Endothelial cell of umbilical vein (primary cell): ENCODE measurements at regions not wholly inside any gene's neighbourhood (a gene's known extent, or its start where the extent isn't known, plus 50 kb on each side); places are given as distances from the start of the nearest gene placed in this dataset.

Experiments
- BruUV-seq: library from RNA; stranded (reverse); fragments of 400-500 nt; replicated peaks from 2 replicates; lab custom pipeline; 2021; lab: Mats Ljungman, UMichigan
- CTCF ChIA-PET: fragments of 300-600, 350-600 bp; sonication (Branson Sonifier 250); formaldehyde crosslinking; loops from one replicate; lab custom pipeline; 2021; ENCODE audit warnings: antibody characterized with exemption, inconsistent platforms; lab: Charles Lee
- POLR2A ChIA-PET: fragments of 300-600, 350-600 bp; sonication (Branson Sonifier 250); formaldehyde crosslinking; loops from one replicate; lab custom pipeline; 2021; ENCODE audit warnings: antibody characterized with exemption, inconsistent platforms; lab: Charles Lee
- DNase-seq: peaks from one replicate; pipeline ENCODE4 v3.0.0-alpha.2; 2011; ENCODE audit warnings: low read depth, low spot score
- FAIRE-seq: peaks from 2 replicates; lab custom pipeline; 2011; peaks lifted over from hg19 to GRCh38; lab: Jason Lieb, UNC
- H2AFZ ChIP-seq: 2 replicates; pipeline ENCODE4 v1.6.0; 2012; ENCODE audit warnings: low read depth, low read length, control low read depth, inconsistent platforms
- H3K27ac ChIP-seq: 2 replicates; pipeline ENCODE4 v1.5.1; 2011; ENCODE audit warnings: low read depth, mild to moderate bottlenecking, control low read depth, low read length, moderate library complexity; ENCODE audit not compliant: insufficient read depth
- H3K27me3 ChIP-seq, 2 experiments: 2 replicates each; pipeline versions ENCODE4 v1.6.0 to v1.6.1; 2011; ENCODE audit warnings: low read length in 2 of 2, mixed read lengths in 1 of 2; ENCODE audit not compliant: control insufficient read depth in 2 of 2, insufficient read depth in 2 of 2
- H3K36me3 ChIP-seq, 2 experiments: 2 replicates in 1 of 2; 3 replicates in 1 of 2; pipeline ENCODE4 v1.5.1; 2011; ENCODE audit warnings: low read length in 2 of 2, mild to moderate bottlenecking in 1 of 2, moderate library complexity in 1 of 2; ENCODE audit not compliant: control insufficient read depth in 2 of 2, insufficient read depth in 2 of 2; ENCODE audit errors: extremely low read depth in 1 of 2
- H3K4me1 ChIP-seq: 3 replicates; pipeline ENCODE4 v1.5.1; 2011; ENCODE audit warnings: mild to moderate bottlenecking, low read length; ENCODE audit not compliant: control insufficient read depth, insufficient read depth; ENCODE audit errors: extremely low read depth
- H3K4me2 ChIP-seq: 2 replicates; pipeline ENCODE4 v1.6.1; 2011; ENCODE audit warnings: low read length, control low read depth, mixed read lengths; ENCODE audit not compliant: insufficient read depth
- H3K4me3 ChIP-seq, 3 experiments: fragments of 200-600 bp in 1 of 3; sonication (generic), shearing (Covaris generic) in 1 of 3; replicated peaks in 1 of 3; 2 replicates each; pipeline ENCODE4 v1.5.1; 2011 to 2016; ENCODE audit warnings: control low read depth in 3 of 3, low read length in 3 of 3, mild to moderate bottlenecking in 2 of 3, inconsistent platforms in 1 of 3, low read depth in 1 of 3, moderate library complexity in 1 of 3; ENCODE audit not compliant: insufficient read depth in 1 of 3
- H3K79me2 ChIP-seq: 2 replicates; pipeline ENCODE4 v1.6.0; 2012; ENCODE audit warnings: low read length, inconsistent platforms; ENCODE audit not compliant: control insufficient read depth, insufficient read depth
- H3K9ac ChIP-seq: replicated peaks from 2 replicates; pipeline ENCODE3; 2011; ENCODE audit warnings: low read length, control low read depth; ENCODE audit not compliant: insufficient read depth; ENCODE audit errors: extremely low read depth
- H3K9me1 ChIP-seq: replicated peaks from 3 replicates; pipeline ENCODE4 v1.6.0; 2011; ENCODE audit warnings: mild to moderate bottlenecking, low read length; ENCODE audit not compliant: control insufficient read depth, insufficient read depth; ENCODE audit errors: extremely low read depth
- H3K9me3 ChIP-seq: replicated peaks from 2 replicates; pipeline ENCODE4 v1.5.1; 2012; ENCODE audit warnings: low read length, inconsistent platforms; ENCODE audit not compliant: control insufficient read depth, insufficient read depth
- H4K20me1 ChIP-seq: replicated peaks from 2 replicates; pipeline ENCODE3; 2011; ENCODE audit warnings: mild to moderate bottlenecking, low read length; ENCODE audit not compliant: control insufficient read depth, insufficient read depth; ENCODE audit errors: extremely low read depth
- EZH2 ChIP-seq: IDR thresholded peaks from 2 replicates; pipeline ENCODE4 v1.6.1; 2012; ENCODE audit warnings: borderline replicate concordance, low read depth, mild to moderate bottlenecking, moderate library complexity, low read length, inconsistent platforms; ENCODE audit not compliant: severe bottlenecking
- FOS ChIP-seq: IDR thresholded peaks from 2 replicates; pipeline ENCODE4 v1.6.1; 2011; ENCODE audit warnings: mild to moderate bottlenecking, low read length, moderate library complexity, borderline replicate concordance; ENCODE audit not compliant: insufficient read depth
- GATA2 ChIP-seq: IDR thresholded peaks from 2 replicates; pipeline ENCODE4 v1.7.0; 2011; ENCODE audit warnings: low read depth, mild to moderate bottlenecking, moderate library complexity, mixed read lengths, low read length; ENCODE audit not compliant: insufficient read length, insufficient read depth
- JUN ChIP-seq: IDR thresholded peaks from 2 replicates; pipeline ENCODE4 v1.6.1; 2011; ENCODE audit warnings: borderline replicate concordance, low read depth; ENCODE audit not compliant: insufficient read length, insufficient read depth
- MYC ChIP-seq: IDR thresholded peaks from one replicate; pipeline ENCODE4 v1.6.1; 2011; ENCODE audit warnings: mild to moderate bottlenecking, low read depth, low read length
- POLR2A ChIP-seq: IDR thresholded peaks from 2 replicates; pipeline ENCODE4 v1.6.1; 2012; ENCODE audit warnings: low read depth, mild to moderate bottlenecking, control low read depth, low read length
- POLR2AphosphoS5 ChIP-seq: IDR thresholded peaks from 2 replicates; pipeline ENCODE4 v1.6.1; 2012; ENCODE audit warnings: low read depth, mild to moderate bottlenecking, control low read depth, low read length, moderate library complexity; ENCODE audit not compliant: insufficient read depth
- dilution Hi-C: fragments of 300-500 bp; cut with MboI; formaldehyde crosslinking; loops from one replicate; pipeline ENCODE4 v1.15.0; 2019; ENCODE audit warnings: low sequenced_read_pairs; ENCODE audit not compliant: extremely low pct_ligation_motif_present
- intact Hi-C: fragments of 100-400 bp; cut with micrococcal nuclease; formaldehyde crosslinking; loops from one replicate; pipeline ENCODE4 v1.10.0; 2022
- TF ChIP-seq, protein P1 (sequence below): IDR thresholded peaks from 2 replicates; pipeline ENCODE4 v1.6.1; 2011; ENCODE audit not compliant: insufficient read depth, insufficient read length
- TF ChIP-seq, protein P2 (sequence below), 2 donors: IDR thresholded peaks; 1 replicate in 1 of 2; 2 replicates in 1 of 2; pipeline ENCODE4 v1.5.1; 2011; ENCODE audit warnings: low read length in 2 of 2, mild to moderate bottlenecking in 2 of 2, moderate library complexity in 2 of 2, control low read depth in 1 of 2, inconsistent platforms in 1 of 2, low read depth in 1 of 2; ENCODE audit not compliant: insufficient read depth in 1 of 2; ENCODE audit errors: extremely low read depth in 1 of 2

DNA sequence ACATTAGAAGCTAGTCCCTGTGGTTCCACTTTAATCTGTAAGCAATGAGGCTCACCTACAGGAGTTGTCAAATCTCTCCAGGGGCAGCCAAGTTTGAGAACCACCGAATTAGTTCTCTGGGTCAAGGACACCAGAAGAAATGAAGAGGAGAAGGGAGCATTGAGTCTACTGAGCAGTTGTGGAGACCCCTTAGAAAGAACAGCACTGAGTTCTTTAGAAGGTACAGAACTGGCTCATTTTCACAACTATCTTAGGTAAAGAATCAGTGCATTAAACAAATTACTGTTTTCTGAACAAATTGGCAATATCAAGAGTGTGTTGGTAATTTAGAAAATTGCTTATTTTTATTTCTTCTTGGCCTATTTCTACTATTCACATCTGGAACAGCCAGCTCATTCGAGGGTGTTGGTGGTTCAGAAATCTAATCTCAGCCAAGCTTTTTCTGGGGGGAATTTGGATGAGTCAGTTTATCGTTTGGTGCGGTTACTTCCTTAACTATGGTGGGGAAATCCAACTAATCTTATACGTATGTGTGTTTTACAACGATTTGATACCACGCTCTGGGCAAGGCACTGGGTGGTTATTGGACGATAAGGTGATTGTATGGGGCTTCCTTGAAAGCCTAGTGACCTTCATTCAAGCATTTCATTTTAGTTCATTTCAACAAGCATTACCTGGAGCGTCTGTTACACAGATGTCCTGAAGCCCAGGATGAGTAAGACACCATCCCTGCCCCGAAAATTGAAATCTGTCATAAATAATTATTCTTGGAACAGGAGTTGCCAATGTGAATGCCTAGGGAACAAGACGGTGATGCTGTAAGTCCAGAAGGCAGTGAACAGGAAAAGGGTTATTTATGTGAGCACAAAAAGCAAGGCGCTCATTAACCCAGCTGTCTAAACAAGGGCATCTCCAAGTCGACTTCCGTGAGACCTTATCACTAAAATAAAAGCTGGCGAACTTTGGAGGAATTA is 52.0 kb upstream of the TMPRSS2 start:
- no peak overlapping the region for H3K27ac ChIP-seq
- intact Hi-C loops, result no loop called here

More for the DNA sequence above, 52.0 kb upstream of the TMPRSS2 start:
- H4K20me1 ChIP-seq, result no peaks in the 10 kb centered on the region
- H3K27me3 ChIP-seq, result peaks cover 0 to 3% of the 10 kb centered on the region in 2 experiments
- H3K4me1 ChIP-seq, result no peaks in the 10 kb centered on the region
- TF ChIP-seq JUN (no peak), GATA2 (no peak), MYC (no peak), FOS (no peak), EZH2 (no peak), POLR2A (no peak), POLR2AphosphoS5 (no peak)
- TF ChIP-seq, protein P1, sequence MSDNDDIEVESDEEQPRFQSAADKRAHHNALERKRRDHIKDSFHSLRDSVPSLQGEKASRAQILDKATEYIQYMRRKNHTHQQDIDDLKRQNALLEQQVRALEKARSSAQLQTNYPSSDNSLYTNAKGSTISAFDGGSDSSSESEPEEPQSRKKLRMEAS, result no peak
- TF ChIP-seq, protein P2, sequence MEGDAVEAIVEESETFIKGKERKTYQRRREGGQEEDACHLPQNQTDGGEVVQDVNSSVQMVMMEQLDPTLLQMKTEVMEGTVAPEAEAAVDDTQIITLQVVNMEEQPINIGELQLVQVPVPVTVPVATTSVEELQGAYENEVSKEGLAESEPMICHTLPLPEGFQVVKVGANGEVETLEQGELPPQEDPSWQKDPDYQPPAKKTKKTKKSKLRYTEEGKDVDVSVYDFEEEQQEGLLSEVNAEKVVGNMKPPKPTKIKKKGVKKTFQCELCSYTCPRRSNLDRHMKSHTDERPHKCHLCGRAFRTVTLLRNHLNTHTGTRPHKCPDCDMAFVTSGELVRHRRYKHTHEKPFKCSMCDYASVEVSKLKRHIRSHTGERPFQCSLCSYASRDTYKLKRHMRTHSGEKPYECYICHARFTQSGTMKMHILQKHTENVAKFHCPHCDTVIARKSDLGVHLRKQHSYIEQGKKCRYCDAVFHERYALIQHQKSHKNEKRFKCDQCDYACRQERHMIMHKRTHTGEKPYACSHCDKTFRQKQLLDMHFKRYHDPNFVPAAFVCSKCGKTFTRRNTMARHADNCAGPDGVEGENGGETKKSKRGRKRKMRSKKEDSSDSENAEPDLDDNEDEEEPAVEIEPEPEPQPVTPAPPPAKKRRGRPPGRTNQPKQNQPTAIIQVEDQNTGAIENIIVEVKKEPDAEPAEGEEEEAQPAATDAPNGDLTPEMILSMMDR (IDR thresholded peaks at IDR 0.05; ENCODE audit: extremely low read depth in 1 of 2, insufficient read depth in 1 of 2, low read depth in 1 of 2, low read length in 2 of 2), result no peak
- dilution Hi-C loops, result no loop called here
- H3K4me2 ChIP-seq, result no peak overlapping the region
- H3K9me3 ChIP-seq, result no peaks in the 10 kb centered on the region
- POLR2A ChIA-PET, result no interaction called here
- CTCF ChIA-PET, result no interaction called here
- no TSS peak for BruUV-seq
- no peak overlapping the region for H3K9ac ChIP-seq
- DNase-seq (no peak), FAIRE-seq (no peak)
- no peaks in the 10 kb centered on the region for H3K36me3 ChIP-seq
- H2AFZ ChIP-seq, result no peak overlapping the region
- no peak overlapping the region for H3K4me3 ChIP-seq
- H3K9me1 ChIP-seq, result no peaks in the 10 kb centered on the region
- H3K79me2 ChIP-seq, result no peaks in the 10 kb centered on the region
